SIG-M5 treated with dmso at 0.1 percent for 504 hours (cell line): ENCODE measurements at regions not wholly inside any gene's neighbourhood (a gene's known extent, or its start where the extent isn't known, plus 50 kb on each side); places are given as distances from the start of the nearest gene placed in this dataset.
A peak's percentile ranks its signal among the peaks of the same experiment; 100 is the strongest.

Experiments
- DNase-seq: peaks from one replicate; lab custom pipeline; 2025; ENCODE audit not compliant: unreplicated experiment; lab: John Stamatoyannopoulos, UW

DNA sequence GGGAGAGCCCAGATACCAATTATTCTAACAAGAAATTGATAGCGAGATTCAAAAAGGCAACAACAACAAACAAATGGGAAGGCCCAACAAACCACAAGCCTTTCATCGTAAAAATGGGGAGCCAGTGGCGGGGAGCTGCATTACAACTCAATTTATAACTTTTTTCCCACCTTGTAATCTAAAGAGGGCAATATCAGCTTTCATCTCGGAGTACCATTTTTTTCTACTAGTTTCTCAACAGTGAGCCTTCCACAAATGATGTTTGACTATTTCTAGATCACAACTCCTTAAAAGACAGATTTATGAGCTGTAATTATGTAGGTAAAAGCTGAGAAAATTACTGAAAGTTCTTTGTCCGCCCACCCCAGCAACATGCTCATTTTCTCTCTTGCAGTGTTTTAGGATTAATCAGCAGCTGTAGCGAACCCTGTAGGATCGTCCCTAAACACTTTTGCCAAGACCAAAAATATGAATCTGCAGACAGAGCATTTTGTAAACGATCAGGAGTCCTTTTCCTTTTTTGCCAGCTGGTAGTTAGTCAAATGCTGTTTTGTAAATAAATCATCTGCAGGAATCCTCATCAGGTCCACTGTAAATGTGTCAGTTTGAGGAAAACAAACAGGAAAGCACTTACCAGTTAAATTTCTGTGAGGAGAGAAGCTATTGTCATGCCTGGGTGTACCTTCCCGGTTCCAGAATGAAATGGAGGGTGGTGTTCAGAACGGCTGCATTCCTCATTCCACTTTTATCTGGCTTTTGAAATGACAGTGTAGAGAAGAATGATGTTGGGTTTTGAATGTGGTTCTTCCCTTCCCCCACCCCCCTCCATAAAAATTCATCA lies 53.2 kb downstream of the EEF1B2 start:
- no peak for DNase-seq

GRCh38 chr2:206213514-206213845 lies 53.8 kb downstream of the EEF1B2 start:
- DNase-seq, result no peak

DNA sequence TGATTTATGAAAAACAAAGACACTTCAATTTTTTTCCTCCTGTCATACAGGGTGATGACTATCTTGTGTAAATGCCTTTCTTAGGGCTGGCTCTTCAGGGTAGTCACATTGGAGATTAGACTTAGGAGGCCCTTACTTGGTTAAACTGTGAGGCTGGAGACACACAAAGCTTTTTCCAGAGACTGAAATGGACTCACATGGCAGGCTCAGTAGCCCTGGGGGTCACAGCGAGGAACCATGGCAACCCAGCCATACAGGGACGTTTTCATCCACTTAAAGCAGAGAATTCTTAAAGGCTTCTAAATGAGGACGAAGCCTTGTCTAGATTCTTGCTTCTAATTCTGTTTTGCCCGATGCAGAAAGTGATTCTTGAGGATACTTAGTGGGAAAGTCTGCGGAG lies 57.3 kb upstream of the ZDBF2 start:
- no peak for DNase-seq

- no peak for DNase-seq
Measured at GRCh38 chr2:206217743-206218142, 56.7 kb upstream of the ZDBF2 start.

DNA sequence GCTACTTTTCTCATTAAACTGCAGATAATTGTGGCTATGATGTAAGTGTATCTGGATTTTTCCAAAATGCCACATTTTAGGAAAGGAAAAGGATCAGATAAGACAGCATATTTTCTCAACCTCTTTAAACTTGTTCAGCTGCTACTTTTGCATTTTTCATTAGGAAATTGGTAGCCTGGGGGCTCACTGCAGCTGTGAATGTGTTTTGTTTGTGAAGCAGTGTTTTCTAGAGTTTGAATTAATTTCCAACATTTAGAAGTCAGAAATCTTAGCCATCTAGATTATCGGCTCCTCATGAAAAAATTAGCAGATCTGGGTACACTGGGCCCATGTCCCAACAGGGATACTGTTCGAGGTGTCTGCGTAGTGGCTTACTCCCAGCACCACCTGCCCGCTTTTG lies 56.3 kb upstream of the ZDBF2 start:
- no peak for DNase-seq

GRCh38 chr2:206218796-206219499 lies 55.5 kb upstream of the ZDBF2 start:
- peak; percentile 29 for DNase-seq

DNA sequence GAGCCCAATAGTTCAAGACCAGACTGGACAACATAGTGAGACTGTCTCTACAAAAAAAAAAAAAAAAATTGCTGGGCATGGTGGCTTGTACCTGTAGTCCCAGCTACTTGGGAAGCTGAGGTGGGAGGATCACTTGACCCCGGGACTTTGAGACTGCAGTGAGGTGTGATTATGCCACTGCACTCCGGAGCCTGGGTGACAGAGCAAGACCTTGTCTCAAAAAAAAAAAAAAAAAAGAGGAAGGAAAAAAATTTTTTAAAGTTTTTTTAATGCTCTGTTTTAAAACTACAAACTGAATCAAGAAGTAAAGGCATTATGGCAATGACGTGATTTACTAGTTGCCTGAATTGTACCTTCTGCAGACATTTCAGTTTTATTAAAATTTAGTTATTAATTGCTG lies 54.5 kb upstream of the ZDBF2 start:
- no peak for DNase-seq

DNA sequence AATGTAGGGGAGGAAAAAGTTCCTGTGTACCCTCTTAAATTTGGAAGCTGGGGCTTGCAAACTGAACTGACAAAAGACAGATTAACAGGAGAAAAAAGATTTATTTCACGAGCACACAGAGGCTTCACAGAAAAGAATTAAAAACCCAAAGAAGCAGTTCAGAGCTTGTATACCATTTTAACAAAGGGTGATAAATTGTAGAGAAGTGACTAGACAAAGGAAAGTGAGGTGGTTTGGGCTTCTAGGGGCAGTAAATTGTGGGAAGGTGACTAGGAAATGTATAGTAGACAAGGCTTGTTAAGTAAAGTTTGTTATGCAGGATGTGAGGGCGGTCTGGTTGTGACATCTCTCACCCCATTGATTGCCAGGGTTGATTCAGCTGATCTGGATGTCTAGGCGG lies 53.5 kb upstream of the ZDBF2 start:
- DNase-seq, result no peak
